ENCODE measurements at regions not wholly inside any gene's neighbourhood (a gene's known extent, or its start where the extent isn't known, plus 50 kb on each side); places are given as distances from the start of the nearest gene placed in this dataset.
"Not testable (repeated sequence)": the region's sequence is repeated elsewhere in the genome, so short reads cannot be mapped to it uniquely, and the experiment has no call there.

DNA sequence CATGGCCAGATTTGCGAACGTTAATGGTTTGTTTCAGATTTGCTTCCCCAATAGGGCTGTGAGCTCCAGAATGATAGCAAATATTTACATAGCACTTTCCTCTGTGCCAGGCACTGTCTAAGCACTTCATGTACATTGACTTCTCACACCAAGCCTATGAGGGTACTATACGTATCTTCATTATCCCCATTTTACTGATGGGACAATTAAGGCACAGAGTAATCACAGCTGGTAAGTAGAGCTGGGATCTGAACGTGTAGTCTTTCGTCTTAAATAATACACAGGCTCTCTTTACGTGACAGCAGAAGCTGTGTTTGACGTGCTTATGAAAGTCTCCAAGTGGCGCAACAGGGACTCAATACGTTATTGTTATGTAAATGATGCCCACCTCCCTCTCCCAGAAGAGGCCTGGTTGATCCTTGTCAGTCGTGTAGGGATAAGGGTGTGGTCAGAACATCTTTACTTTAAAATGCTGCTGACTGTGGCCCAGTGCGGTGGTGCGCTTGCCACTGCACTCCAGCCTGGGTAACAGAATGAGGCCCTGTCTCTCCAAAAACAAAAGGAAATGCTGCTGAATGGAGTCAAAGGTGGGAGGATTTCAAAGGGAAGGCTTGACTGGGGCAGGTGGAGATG, 66.3 kb upstream of the TCL1B start:
- H3K4me3 ChIP-seq (ENCODE audit: low read depth, low read length, poor library complexity, severe bottlenecking): no peak overlapping the region
- intact Hi-C loops (cut with micrococcal nuclease; ENCODE audit: unreplicated experiment): no loop called here
- H3K9me3 ChIP-seq (ENCODE audit: low read depth, low read length, poor library complexity, severe bottlenecking): no peaks in the 10 kb centered on the region
- no peak for TF ChIP-seq EZH2 (IDR thresholded peaks at IDR 0.05; ENCODE audit: borderline replicate concordance, low read depth, low read length, poor library complexity, severe bottlenecking)
- TF ChIP-seq, protein P1, sequence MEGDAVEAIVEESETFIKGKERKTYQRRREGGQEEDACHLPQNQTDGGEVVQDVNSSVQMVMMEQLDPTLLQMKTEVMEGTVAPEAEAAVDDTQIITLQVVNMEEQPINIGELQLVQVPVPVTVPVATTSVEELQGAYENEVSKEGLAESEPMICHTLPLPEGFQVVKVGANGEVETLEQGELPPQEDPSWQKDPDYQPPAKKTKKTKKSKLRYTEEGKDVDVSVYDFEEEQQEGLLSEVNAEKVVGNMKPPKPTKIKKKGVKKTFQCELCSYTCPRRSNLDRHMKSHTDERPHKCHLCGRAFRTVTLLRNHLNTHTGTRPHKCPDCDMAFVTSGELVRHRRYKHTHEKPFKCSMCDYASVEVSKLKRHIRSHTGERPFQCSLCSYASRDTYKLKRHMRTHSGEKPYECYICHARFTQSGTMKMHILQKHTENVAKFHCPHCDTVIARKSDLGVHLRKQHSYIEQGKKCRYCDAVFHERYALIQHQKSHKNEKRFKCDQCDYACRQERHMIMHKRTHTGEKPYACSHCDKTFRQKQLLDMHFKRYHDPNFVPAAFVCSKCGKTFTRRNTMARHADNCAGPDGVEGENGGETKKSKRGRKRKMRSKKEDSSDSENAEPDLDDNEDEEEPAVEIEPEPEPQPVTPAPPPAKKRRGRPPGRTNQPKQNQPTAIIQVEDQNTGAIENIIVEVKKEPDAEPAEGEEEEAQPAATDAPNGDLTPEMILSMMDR (conservative IDR thresholded peaks at IDR 0.05; ENCODE audit: low read depth, low read length): no peak
- peaks cover 4% of the 10 kb centered on the region for H3K4me1 ChIP-seq (ENCODE audit: insufficient read depth, low read length, poor library complexity, severe bottlenecking)
- H3K27me3 ChIP-seq (replicated peaks; ENCODE audit: insufficient read depth, low read depth, low read length, poor library complexity): no peaks in the 10 kb centered on the region
- DNase-seq (ENCODE audit: low spot score): no peak
- CTCF ChIA-PET: no interaction called here
- H3K27ac ChIP-seq (ENCODE audit: low read depth, low read length, poor library complexity, severe bottlenecking): no peak overlapping the region
- no peaks in the 10 kb centered on the region for H3K36me3 ChIP-seq (ENCODE audit: insufficient read depth, low read length, poor library complexity, severe bottlenecking)
- no TSS peak for BruUV-seq (replicated peaks)
- POLR2A ChIA-PET (ENCODE audit: low non-redundant PET): no interaction called here

DNA sequence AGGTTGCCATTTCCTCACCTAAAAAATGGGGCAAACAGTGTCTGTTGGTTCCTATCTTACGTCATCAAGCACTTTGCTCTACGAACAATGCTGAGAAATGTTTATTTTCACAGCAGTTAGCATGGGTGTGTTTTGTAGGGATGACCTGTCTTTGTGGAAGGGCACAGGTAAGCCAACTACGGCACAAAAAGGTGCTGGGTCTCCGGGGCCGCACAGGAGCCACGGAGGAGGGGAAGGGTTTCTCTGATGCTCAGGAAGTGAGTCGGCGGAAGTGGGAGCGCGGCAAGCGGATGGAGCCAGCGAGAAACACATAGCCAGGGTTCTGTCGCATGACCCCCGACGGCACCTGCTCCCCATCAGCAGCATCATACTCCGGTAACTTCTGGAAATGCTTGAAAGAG, 65.6 kb upstream of the TCL1B start:
- peaks cover 4% of the 10 kb centered on the region for H3K4me1 ChIP-seq (ENCODE audit: insufficient read depth, low read length, poor library complexity, severe bottlenecking)
- H3K4me3 ChIP-seq (ENCODE audit: low read depth, low read length, poor library complexity, severe bottlenecking): no peak overlapping the region
- no TSS peak for BruUV-seq (replicated peaks)
- no peaks in the 10 kb centered on the region for H3K36me3 ChIP-seq (ENCODE audit: insufficient read depth, low read length, poor library complexity, severe bottlenecking)
- H3K27me3 ChIP-seq (replicated peaks; ENCODE audit: insufficient read depth, low read depth, low read length, poor library complexity): no peaks in the 10 kb centered on the region
- POLR2A ChIA-PET (ENCODE audit: low non-redundant PET): no interaction called here
- H3K9me3 ChIP-seq (ENCODE audit: low read depth, low read length, poor library complexity, severe bottlenecking): no peaks in the 10 kb centered on the region
- DNase-seq (ENCODE audit: low spot score): no peak
- H3K27ac ChIP-seq (ENCODE audit: low read depth, low read length, poor library complexity, severe bottlenecking): no peak overlapping the region
- TF ChIP-seq EZH2 (IDR thresholded peaks at IDR 0.05; ENCODE audit: borderline replicate concordance, low read depth, low read length, poor library complexity, severe bottlenecking): no peak
- TF ChIP-seq, protein P1 (conservative IDR thresholded peaks at IDR 0.05; ENCODE audit: low read depth, low read length): no peak
- intact Hi-C loops (cut with micrococcal nuclease; ENCODE audit: unreplicated experiment): no loop called here
- CTCF ChIA-PET: no interaction called here

DNA sequence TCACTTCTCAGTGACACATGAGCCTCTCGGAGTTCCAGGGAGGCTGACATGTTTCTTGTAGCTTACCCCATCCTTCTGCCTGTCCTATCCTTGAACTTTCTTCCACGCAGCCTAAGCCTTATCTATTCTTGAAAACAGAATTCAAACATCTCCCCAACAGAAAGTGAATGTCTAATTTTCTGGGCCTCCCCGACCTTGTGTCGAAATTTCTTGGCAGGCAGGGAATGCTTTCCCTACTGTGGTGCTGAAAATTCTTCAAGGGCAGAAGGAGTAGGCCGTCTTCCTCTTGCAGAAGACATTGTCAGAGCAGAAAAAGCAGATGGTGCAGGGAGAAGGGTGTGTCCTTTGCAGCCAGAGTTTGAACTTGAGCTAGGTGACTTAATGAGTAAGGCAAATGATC, 63.0 kb upstream of the TCL1B start:
- Histone ChIP-seq H3K4me1 (ENCODE audit: insufficient read depth, low read length, poor library complexity, severe bottlenecking) (no peaks in the 10 kb centered on the region), H3K36me3 (ENCODE audit: insufficient read depth, low read length, poor library complexity, severe bottlenecking) (no peaks in the 10 kb centered on the region), H3K4me3 (ENCODE audit: low read depth, low read length, poor library complexity, severe bottlenecking) (no peak overlapping the region), H3K27me3 (replicated peaks; ENCODE audit: insufficient read depth, low read depth, low read length, poor library complexity) (no peaks in the 10 kb centered on the region), H3K9me3 (ENCODE audit: low read depth, low read length, poor library complexity, severe bottlenecking) (no peaks in the 10 kb centered on the region), H3K27ac (ENCODE audit: low read depth, low read length, poor library complexity, severe bottlenecking) (no peak overlapping the region)
- no peak for DNase-seq (ENCODE audit: low spot score)
- POLR2A ChIA-PET (ENCODE audit: low non-redundant PET): no interaction called here
- TF ChIP-seq, protein P1 (conservative IDR thresholded peaks at IDR 0.05; ENCODE audit: low read depth, low read length): no peak
- no peak for TF ChIP-seq EZH2 (IDR thresholded peaks at IDR 0.05; ENCODE audit: borderline replicate concordance, low read depth, low read length, poor library complexity, severe bottlenecking)
- CTCF ChIA-PET: no interaction called here
- no TSS peak for BruUV-seq (replicated peaks)
- intact Hi-C loops (cut with micrococcal nuclease; ENCODE audit: unreplicated experiment): no loop called here

DNA sequence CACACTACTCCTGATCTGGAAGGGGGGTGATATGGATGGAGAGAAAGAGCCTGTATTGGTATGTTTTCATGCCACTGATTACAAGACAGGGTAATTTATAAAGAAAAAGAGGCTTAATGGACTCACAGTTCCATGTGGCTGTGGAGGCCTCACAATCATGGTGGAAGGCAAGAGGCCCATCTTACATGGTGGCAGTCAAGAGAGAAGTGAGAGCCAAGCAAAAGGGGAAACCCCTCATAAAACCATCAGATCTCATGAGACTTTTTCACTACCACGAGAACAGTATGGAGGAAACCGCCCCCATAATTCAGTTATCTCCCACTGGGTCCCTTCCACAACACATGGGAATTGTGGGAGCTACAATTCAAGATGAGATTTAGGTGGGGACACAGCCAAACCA, 60.5 kb upstream of the TCL1B start:
- H3K27me3 ChIP-seq (replicated peaks; ENCODE audit: insufficient read depth, low read depth, low read length, poor library complexity); H3K4me3 ChIP-seq (ENCODE audit: low read depth, low read length, poor library complexity, severe bottlenecking); H3K9me3 ChIP-seq (ENCODE audit: low read depth, low read length, poor library complexity, severe bottlenecking); DNase-seq (ENCODE audit: low spot score); intact Hi-C loops (cut with micrococcal nuclease; ENCODE audit: unreplicated experiment); CTCF ChIA-PET; H3K36me3 ChIP-seq (ENCODE audit: insufficient read depth, low read length, poor library complexity, severe bottlenecking); BruUV-seq (replicated peaks); H3K4me1 ChIP-seq (ENCODE audit: insufficient read depth, low read length, poor library complexity, severe bottlenecking); POLR2A ChIA-PET (ENCODE audit: low non-redundant PET); H3K27ac ChIP-seq (ENCODE audit: low read depth, low read length, poor library complexity, severe bottlenecking): not testable (repeated sequence)

Measured in A673 (cell line).